ENCODE measurements at regions not wholly inside any gene's neighbourhood (a gene's known extent, or its start where the extent isn't known, plus 50 kb on each side); places are given as distances from the start of the nearest gene placed in this dataset.
A peak's percentile ranks its signal among the peaks of the same experiment; 100 is the strongest.

DNA sequence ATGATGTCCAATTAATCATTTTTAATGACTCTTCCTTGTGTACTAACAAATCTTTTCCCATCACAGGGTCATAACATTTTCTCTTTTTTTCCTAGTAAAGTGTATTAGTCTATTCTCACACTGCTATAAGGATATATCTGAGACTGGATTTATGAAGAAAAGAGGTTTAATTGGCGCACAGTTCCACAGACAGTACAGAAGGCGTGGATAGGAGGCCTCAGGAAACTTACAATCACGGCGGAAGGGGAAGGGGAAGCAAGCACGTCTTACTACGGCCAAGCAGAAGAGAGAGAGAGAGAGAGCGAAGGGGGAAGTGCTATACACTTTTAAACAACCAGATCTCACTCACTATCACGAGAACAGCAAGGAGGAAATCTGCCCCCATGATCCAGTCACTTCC lies 359.4 kb upstream of the NFE2L3 start:
- Mint-ChIP-seq H3K36me3 (ENCODE audit: low read depth) (no peaks in the 10 kb centered on the region), H3K9me3 (peaks cover 28% of the 10 kb centered on the region), H3K4me1 (ENCODE audit: low read depth) (no peaks in the 10 kb centered on the region), H3K27ac (no peak overlapping the region), H3K27me3 (ENCODE audit: insufficient read depth) (no peaks in the 10 kb centered on the region; the same call in 1 of the 2 replicates), H3K4me3 (no peak overlapping the region)
- TF ChIP-seq, protein P1, sequence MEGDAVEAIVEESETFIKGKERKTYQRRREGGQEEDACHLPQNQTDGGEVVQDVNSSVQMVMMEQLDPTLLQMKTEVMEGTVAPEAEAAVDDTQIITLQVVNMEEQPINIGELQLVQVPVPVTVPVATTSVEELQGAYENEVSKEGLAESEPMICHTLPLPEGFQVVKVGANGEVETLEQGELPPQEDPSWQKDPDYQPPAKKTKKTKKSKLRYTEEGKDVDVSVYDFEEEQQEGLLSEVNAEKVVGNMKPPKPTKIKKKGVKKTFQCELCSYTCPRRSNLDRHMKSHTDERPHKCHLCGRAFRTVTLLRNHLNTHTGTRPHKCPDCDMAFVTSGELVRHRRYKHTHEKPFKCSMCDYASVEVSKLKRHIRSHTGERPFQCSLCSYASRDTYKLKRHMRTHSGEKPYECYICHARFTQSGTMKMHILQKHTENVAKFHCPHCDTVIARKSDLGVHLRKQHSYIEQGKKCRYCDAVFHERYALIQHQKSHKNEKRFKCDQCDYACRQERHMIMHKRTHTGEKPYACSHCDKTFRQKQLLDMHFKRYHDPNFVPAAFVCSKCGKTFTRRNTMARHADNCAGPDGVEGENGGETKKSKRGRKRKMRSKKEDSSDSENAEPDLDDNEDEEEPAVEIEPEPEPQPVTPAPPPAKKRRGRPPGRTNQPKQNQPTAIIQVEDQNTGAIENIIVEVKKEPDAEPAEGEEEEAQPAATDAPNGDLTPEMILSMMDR (IDR thresholded peaks at IDR 0.05): no peak
- DNase-seq: no peak

- peak; percentile 12 for DNase-seq
- H3K27me3 Mint-ChIP-seq (ENCODE audit: insufficient read depth): no peaks in the 10 kb centered on the region
- no peaks in the 10 kb centered on the region for H3K4me1 Mint-ChIP-seq (ENCODE audit: low read depth)
- H3K27ac Mint-ChIP-seq: no peak overlapping the region
- peaks cover 36% of the 10 kb centered on the region for H3K9me3 Mint-ChIP-seq
- TF ChIP-seq, protein P1 (IDR thresholded peaks at IDR 0.05): no peak
- H3K36me3 Mint-ChIP-seq (ENCODE audit: low read depth): no peaks in the 10 kb centered on the region
- no peak overlapping the region for H3K4me3 Mint-ChIP-seq
These were observed 356.2 kb upstream of the NFE2L3 start for GRCh38 chr7:25795824-25796235.

DNA sequence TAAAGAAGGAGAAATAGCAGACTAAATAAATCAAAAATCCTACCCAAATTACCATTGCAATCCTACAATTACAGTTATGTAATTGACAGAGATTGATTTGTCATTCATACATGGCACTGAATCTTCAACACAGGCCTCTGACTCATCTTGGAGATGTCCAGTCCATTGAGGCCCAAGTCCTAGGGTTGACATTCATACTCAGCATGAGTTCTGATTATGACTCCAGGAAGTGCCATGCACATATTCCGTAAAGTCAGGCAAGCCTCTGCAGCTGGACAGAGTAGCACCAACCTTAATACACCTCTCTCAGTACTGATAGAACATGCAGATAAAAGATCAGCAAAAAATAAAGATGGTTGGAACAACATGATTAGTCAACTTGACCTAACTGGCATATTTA lies 353.7 kb upstream of the NFE2L3 start:
- TF ChIP-seq, protein P1 (IDR thresholded peaks at IDR 0.05): no peak
- H3K4me3 Mint-ChIP-seq: no peak overlapping the region
- H3K27me3 Mint-ChIP-seq (ENCODE audit: insufficient read depth): no peaks in the 10 kb centered on the region
- DNase-seq: no peak
- H3K9me3 Mint-ChIP-seq: peaks cover 42% of the 10 kb centered on the region
- H3K36me3 Mint-ChIP-seq (ENCODE audit: low read depth): no peaks in the 10 kb centered on the region
- no peak overlapping the region for H3K27ac Mint-ChIP-seq
- no peaks in the 10 kb centered on the region for H3K4me1 Mint-ChIP-seq (ENCODE audit: low read depth)

- H3K4me1 Mint-ChIP-seq (ENCODE audit: low read depth): no peaks in the 10 kb centered on the region
- H3K27me3 Mint-ChIP-seq (ENCODE audit: insufficient read depth): no peaks in the 10 kb centered on the region
- TF ChIP-seq, protein P1 (IDR thresholded peaks at IDR 0.05): no peak
- H3K27ac Mint-ChIP-seq: no peak overlapping the region
- DNase-seq: no peak
- peaks cover 48% of the 10 kb centered on the region for H3K9me3 Mint-ChIP-seq
- H3K36me3 Mint-ChIP-seq (ENCODE audit: low read depth): no peaks in the 10 kb centered on the region
- no peak overlapping the region for H3K4me3 Mint-ChIP-seq
These were observed 350.8 kb upstream of the NFE2L3 start for GRCh38 chr7:25801214-25801613.

GRCh38 chr7:25802057-25802456 lies 349.9 kb upstream of the NFE2L3 start:
- Mint-ChIP-seq H3K9me3 (peaks cover 49% of the 10 kb centered on the region), H3K36me3 (ENCODE audit: low read depth) (no peaks in the 10 kb centered on the region), H3K27me3 (ENCODE audit: insufficient read depth) (no peaks in the 10 kb centered on the region), H3K4me3 (no peak overlapping the region), H3K27ac (no peak overlapping the region), H3K4me1 (ENCODE audit: low read depth) (no peaks in the 10 kb centered on the region)
- TF ChIP-seq, protein P1 (IDR thresholded peaks at IDR 0.05): no peak
- no peak for DNase-seq

GRCh38 chr7:25802473-25802872 lies 349.5 kb upstream of the NFE2L3 start:
- H3K27me3 Mint-ChIP-seq (ENCODE audit: insufficient read depth): no peaks in the 10 kb centered on the region
- peaks cover 46% of the 10 kb centered on the region for H3K9me3 Mint-ChIP-seq
- TF ChIP-seq, protein P1 (IDR thresholded peaks at IDR 0.05): no peak
- no peak overlapping the region for H3K27ac Mint-ChIP-seq
- no peaks in the 10 kb centered on the region for H3K4me1 Mint-ChIP-seq (ENCODE audit: low read depth)
- no peak overlapping the region for H3K4me3 Mint-ChIP-seq
- DNase-seq: no peak
- no peaks in the 10 kb centered on the region for H3K36me3 Mint-ChIP-seq (ENCODE audit: low read depth)

Measured in HFFc6 (cell line).